Trophoblast cell (in vitro differentiated cells and primary cell): ENCODE measurements at regions not wholly inside any gene's neighbourhood (a gene's known extent, or its start where the extent isn't known, plus 50 kb on each side); places are given as distances from the start of the nearest gene placed in this dataset.
A peak's percentile ranks its signal among the peaks of the same experiment; 100 is the strongest.
"Not testable (repeated sequence)": the region's sequence is repeated elsewhere in the genome, so short reads cannot be mapped to it uniquely, and the experiment has no call there.

Experiments used
- DNase-seq, 2 donors: peaks; one replicate each; pipeline ENCODE4 v3.0.0-alpha.2; 2016
- H2AFZ ChIP-seq: 2 replicates; pipeline ENCODE4 v1.6.1; 2013; ENCODE audit warnings: low read length, moderate library complexity, mild to moderate bottlenecking; ENCODE audit not compliant: insufficient read depth, poor library complexity
- H2AK5ac ChIP-seq: 2 replicates; pipeline ENCODE4 v1.6.1; 2013; ENCODE audit warnings: mild to moderate bottlenecking, low read length
- H2BK120ac ChIP-seq: 2 replicates; pipeline ENCODE4 v1.6.1; 2013; ENCODE audit warnings: low read length, mild to moderate bottlenecking, moderate library complexity; ENCODE audit not compliant: insufficient read depth, poor library complexity
- H2BK12ac ChIP-seq: 2 replicates; pipeline ENCODE4 v1.6.1; 2013; ENCODE audit warnings: mild to moderate bottlenecking, low read length, moderate library complexity
- H2BK5ac ChIP-seq: 2 replicates; pipeline ENCODE4 v1.6.1; 2013; ENCODE audit warnings: low read length, low read depth, moderate library complexity, mild to moderate bottlenecking; ENCODE audit not compliant: poor library complexity
- H3K14ac ChIP-seq: 2 replicates; pipeline ENCODE4 v1.6.1; 2013; ENCODE audit warnings: mild to moderate bottlenecking, low read length
- H3K18ac ChIP-seq: 2 replicates; pipeline ENCODE4 v1.6.1; 2013; ENCODE audit warnings: mild to moderate bottlenecking, low read length
- H3K23ac ChIP-seq: 2 replicates; pipeline ENCODE4 v1.6.1; 2013; ENCODE audit warnings: low read length
- H3K27ac ChIP-seq: 2 replicates; pipeline ENCODE4 v1.5.1; 2013; ENCODE audit warnings: low read depth, mild to moderate bottlenecking, inconsistent platforms, low read length, moderate library complexity
- H3K27me3 ChIP-seq: 2 replicates; pipeline ENCODE4 v1.6.1; 2013; ENCODE audit warnings: inconsistent platforms, mild to moderate bottlenecking, low read length, moderate library complexity; ENCODE audit not compliant: insufficient read depth
- H3K36me3 ChIP-seq, 2 experiments: 1 replicate in 1 of 2; 2 replicates in 1 of 2; pipeline ENCODE4 v1.6.1; 2013; ENCODE audit warnings: low read length in 2 of 2, mild to moderate bottlenecking in 2 of 2, moderate library complexity in 1 of 2; ENCODE audit not compliant: insufficient read depth in 2 of 2, control insufficient read depth in 1 of 2
- H3K4ac ChIP-seq: 2 replicates; pipeline ENCODE4 v1.6.1; 2013; ENCODE audit warnings: low read depth, mild to moderate bottlenecking, low read length, moderate library complexity
- H3K4me1 ChIP-seq, 2 experiments: 1 replicate in 1 of 2; 2 replicates in 1 of 2; pipeline ENCODE4 v1.6.1; 2013; ENCODE audit warnings: low read length in 2 of 2, mild to moderate bottlenecking in 2 of 2, moderate library complexity in 1 of 2; ENCODE audit not compliant: insufficient read depth in 2 of 2, control insufficient read depth in 1 of 2
- H3K4me2 ChIP-seq: 2 replicates; pipeline ENCODE4 v1.6.1; 2013; ENCODE audit warnings: inconsistent platforms, mild to moderate bottlenecking, low read length, moderate library complexity
- H3K4me3 ChIP-seq: 2 replicates; pipeline ENCODE4 v1.5.1; 2013; ENCODE audit warnings: mild to moderate bottlenecking, low read depth, low read length, inconsistent platforms
- H3K79me1 ChIP-seq: one replicate; pipeline ENCODE4 v1.6.1; 2013; ENCODE audit warnings: low read length
- H3K79me2 ChIP-seq: 2 replicates; pipeline ENCODE4 v1.6.1; 2013; ENCODE audit warnings: low read length, mild to moderate bottlenecking; ENCODE audit not compliant: control insufficient read depth, insufficient read depth, poor library complexity
- H3K9ac ChIP-seq: 2 replicates; pipeline ENCODE4 v1.6.1; 2013; ENCODE audit warnings: mild to moderate bottlenecking, low read length
- H3K9me3 ChIP-seq: 2 replicates; pipeline ENCODE4 v1.6.1; 2013; ENCODE audit warnings: low read depth, mild to moderate bottlenecking, control low read depth, inconsistent platforms, low read length; ENCODE audit not compliant: insufficient read depth
- H4K12ac ChIP-seq: 2 replicates; pipeline ENCODE4 v1.6.1; 2013; ENCODE audit warnings: low read depth, mild to moderate bottlenecking, low read length, moderate library complexity
- H4K8ac ChIP-seq: 2 replicates; pipeline ENCODE4 v1.6.1; 2013; ENCODE audit warnings: low read depth, mild to moderate bottlenecking, low read length, moderate library complexity
- H4K91ac ChIP-seq: one replicate; pipeline ENCODE4 v1.6.1; 2013; ENCODE audit warnings: low read depth, mild to moderate bottlenecking, low read length, moderate library complexity
- WGBS: extraction: QIAGEN DNeasy Blood & Tissue Kit; methylation state at CpG from one replicate; pipeline ENCODE4 v1.1.7; 2013; ENCODE audit warnings: missing lambda C conversion rate; ENCODE audit not compliant: insufficient read length, insufficient coverage; ENCODE audit errors: extremely low coverage; 5-methylcytosine and 5-hydroxymethylcytosine counted together

DNA sequence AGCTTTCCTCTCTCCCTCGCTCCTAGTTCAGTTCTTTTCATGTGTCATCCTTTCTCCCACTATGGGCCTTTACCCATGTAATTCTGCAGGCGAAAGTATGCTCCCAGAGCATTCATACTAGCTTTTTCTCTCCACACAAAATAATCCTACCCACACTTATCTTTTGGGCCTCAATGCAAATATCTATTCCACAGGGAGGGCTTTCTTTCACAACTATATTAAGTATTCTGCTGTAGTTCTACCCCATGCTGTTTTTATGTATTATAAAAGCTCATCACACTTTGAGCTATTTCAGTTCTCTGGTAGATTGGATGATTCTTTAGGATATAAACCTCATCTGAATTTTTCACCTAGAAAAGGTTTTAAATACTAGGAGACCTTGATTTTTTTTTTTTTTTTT, 774.6 kb upstream of the CRIM1 start:
- Histone ChIP-seq H3K4me3 (no peak overlapping the region), H3K18ac (no peak overlapping the region), H3K79me2 (no peaks in the 10 kb centered on the region), H2BK5ac (no peak overlapping the region), H2BK12ac (no peak overlapping the region), H4K12ac (no peak overlapping the region), H3K27me3 (no peaks in the 10 kb centered on the region), H4K8ac (no peak overlapping the region), H3K4me1 (no peaks in the 10 kb centered on the region), H3K36me3 (no peaks in the 10 kb centered on the region), H3K4ac (no peak overlapping the region), H3K27ac (no peak overlapping the region), H3K14ac (no peak overlapping the region), H3K23ac (no peak overlapping the region), H2BK120ac (no peak overlapping the region), H3K79me1 (no peaks in the 10 kb centered on the region), H3K9ac (no peak overlapping the region), H4K91ac (no peak overlapping the region), H3K4me2 (no peak overlapping the region), H2AFZ (no peak overlapping the region), H2AK5ac (no peak overlapping the region), H3K9me3 (no peaks in the 10 kb centered on the region)
- no CpG with 5 or more reads among the region's 2 CpGs for WGBS
- DNase-seq: no peak

DNA sequence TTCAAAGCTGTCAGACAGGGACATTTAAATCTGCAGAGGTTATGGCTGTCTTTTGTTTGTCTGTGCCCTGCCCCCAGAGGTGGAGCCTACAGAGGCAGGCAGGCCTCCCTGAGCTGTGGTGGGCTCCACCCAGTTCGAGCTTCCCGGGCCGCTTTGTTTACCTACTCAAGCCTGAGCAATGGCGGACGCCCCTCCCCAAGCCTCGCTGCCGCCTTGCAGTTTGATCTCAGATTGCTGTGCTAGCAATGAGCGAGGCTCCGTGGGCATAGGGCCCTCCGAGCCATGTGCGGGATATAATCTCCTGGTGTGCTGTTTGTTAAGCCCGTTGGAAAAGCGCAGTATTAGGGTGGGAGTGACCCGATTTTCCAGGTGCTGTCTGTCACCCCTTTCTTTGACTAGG, 787.0 kb upstream of the CRIM1 start:
- H2BK120ac ChIP-seq, H3K79me1 ChIP-seq, H3K9ac ChIP-seq, H3K23ac ChIP-seq, H3K4me2 ChIP-seq, H2BK5ac ChIP-seq, H3K18ac ChIP-seq, H3K36me3 ChIP-seq, H3K27ac ChIP-seq, H4K8ac ChIP-seq, H2BK12ac ChIP-seq, H3K14ac ChIP-seq, H3K79me2 ChIP-seq, H3K4me1 ChIP-seq, H3K9me3 ChIP-seq, H3K4ac ChIP-seq, H2AFZ ChIP-seq, H4K12ac ChIP-seq, H4K91ac ChIP-seq, H3K27me3 ChIP-seq, H3K4me3 ChIP-seq, H2AK5ac ChIP-seq, DNase-seq: not testable (repeated sequence)
- WGBS: no CpG with 5 or more reads among the region's 14 CpGs

DNA sequence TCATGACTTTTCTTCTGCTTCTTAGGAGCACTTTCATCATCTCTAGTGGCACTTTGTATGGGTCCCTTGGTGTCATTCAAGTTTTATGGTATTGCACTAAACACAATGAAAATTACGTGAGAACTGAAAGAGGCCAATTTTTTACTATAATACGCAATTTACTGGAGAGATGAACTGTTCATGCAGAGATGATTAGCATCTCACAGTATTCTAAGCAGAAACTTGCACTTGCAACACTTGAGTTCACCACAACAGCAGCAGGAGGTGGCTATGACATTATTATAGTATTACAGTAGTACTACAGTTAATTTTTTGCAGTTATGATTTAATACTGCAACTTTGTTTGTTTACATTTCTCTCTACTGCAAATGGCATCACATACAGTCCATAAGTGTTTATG, 793.1 kb upstream of the CRIM1 start:
- no peak overlapping the region for H3K14ac ChIP-seq
- no peak overlapping the region for H3K27ac ChIP-seq
- no peak overlapping the region for H2BK120ac ChIP-seq
- no peak overlapping the region for H3K4me3 ChIP-seq
- H2BK5ac ChIP-seq: no peak overlapping the region
- H3K9me3 ChIP-seq: no peaks in the 10 kb centered on the region
- no peak overlapping the region for H4K91ac ChIP-seq
- no peak overlapping the region for H4K12ac ChIP-seq
- H3K4me2 ChIP-seq: no peak overlapping the region
- H2AK5ac ChIP-seq: no peak overlapping the region
- no peak for DNase-seq
- no peak overlapping the region for H2AFZ ChIP-seq
- no peaks in the 10 kb centered on the region for H3K27me3 ChIP-seq
- H2BK12ac ChIP-seq: no peak overlapping the region
- H3K36me3 ChIP-seq: no peaks in the 10 kb centered on the region
- WGBS: no CpG with 5 or more reads among the region's 2 CpGs
- H3K4ac ChIP-seq: no peak overlapping the region
- no peak overlapping the region for H4K8ac ChIP-seq
- no peak overlapping the region for H3K18ac ChIP-seq
- H3K79me2 ChIP-seq: no peaks in the 10 kb centered on the region
- H3K4me1 ChIP-seq: no peaks in the 10 kb centered on the region
- H3K23ac ChIP-seq: no peak overlapping the region
- H3K9ac ChIP-seq: no peak overlapping the region
- H3K79me1 ChIP-seq: no peaks in the 10 kb centered on the region

DNA sequence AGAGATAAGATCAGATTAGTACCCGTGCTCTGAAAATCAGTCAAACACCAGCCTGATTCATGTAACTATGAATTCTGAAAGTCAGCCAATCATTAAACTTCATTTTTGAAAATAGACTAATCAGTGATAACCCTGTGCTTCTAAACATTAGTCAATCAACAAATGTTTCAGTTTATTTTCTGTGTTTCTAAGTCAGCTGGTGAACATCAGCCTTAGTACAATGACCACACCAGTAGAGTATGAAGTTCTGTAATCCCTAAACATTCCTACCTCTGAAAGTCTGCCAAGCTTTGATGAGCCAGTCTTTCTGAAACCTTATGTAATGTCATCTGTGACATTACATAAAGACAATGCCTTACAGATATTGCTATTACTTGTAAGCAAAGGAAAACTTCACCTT, 807.4 kb upstream of the CRIM1 start:
- no peak overlapping the region for H3K4me3 ChIP-seq
- no peak overlapping the region for H3K23ac ChIP-seq
- no peak overlapping the region for H3K18ac ChIP-seq
- no peak overlapping the region for H3K27ac ChIP-seq
- no peak overlapping the region for H4K91ac ChIP-seq
- H2BK5ac ChIP-seq: no peak overlapping the region
- H3K27me3 ChIP-seq: no peaks in the 10 kb centered on the region
- H3K4me1 ChIP-seq: no peaks in the 10 kb centered on the region
- no CpG with 5 or more reads among the region's 1 CpG for WGBS
- peak in 1 of 2 donors; percentile 12 for DNase-seq
- H3K9me3 ChIP-seq: no peaks in the 10 kb centered on the region
- H3K4ac ChIP-seq: no peak overlapping the region
- no peak overlapping the region for H3K14ac ChIP-seq
- H2BK12ac ChIP-seq: no peak overlapping the region
- no peak overlapping the region for H3K9ac ChIP-seq
- H2BK120ac ChIP-seq: no peak overlapping the region
- no peaks in the 10 kb centered on the region for H3K36me3 ChIP-seq
- H2AK5ac ChIP-seq: no peak overlapping the region
- H4K8ac ChIP-seq: no peak overlapping the region
- H3K4me2 ChIP-seq: no peak overlapping the region
- no peaks in the 10 kb centered on the region for H3K79me2 ChIP-seq
- no peak overlapping the region for H4K12ac ChIP-seq
- no peaks in the 10 kb centered on the region for H3K79me1 ChIP-seq
- H2AFZ ChIP-seq: no peak overlapping the region
